H1 (cell line): ENCODE measurements at regions not wholly inside any gene's neighbourhood (a gene's known extent, or its start where the extent isn't known, plus 50 kb on each side); places are given as distances from the start of the nearest gene placed in this dataset.

ENCODE experiments used
- CREB1 ChIP-seq: IDR thresholded peaks from 2 replicates; pipeline ENCODE4 v1.6.1; 2012; ENCODE audit warnings: inconsistent platforms
- RFX5 ChIP-seq: IDR thresholded peaks from 2 replicates; pipeline ENCODE4 v1.6.1; 2011; ENCODE audit warnings: low read depth, low read length, improper control_type of control experiment, borderline replicate concordance
- TF ChIP-seq, protein P1 (sequence below): IDR thresholded peaks from 2 replicates; pipeline ENCODE4 v1.6.1; 2012; ENCODE audit warnings: low read length, inconsistent platforms

DNA sequence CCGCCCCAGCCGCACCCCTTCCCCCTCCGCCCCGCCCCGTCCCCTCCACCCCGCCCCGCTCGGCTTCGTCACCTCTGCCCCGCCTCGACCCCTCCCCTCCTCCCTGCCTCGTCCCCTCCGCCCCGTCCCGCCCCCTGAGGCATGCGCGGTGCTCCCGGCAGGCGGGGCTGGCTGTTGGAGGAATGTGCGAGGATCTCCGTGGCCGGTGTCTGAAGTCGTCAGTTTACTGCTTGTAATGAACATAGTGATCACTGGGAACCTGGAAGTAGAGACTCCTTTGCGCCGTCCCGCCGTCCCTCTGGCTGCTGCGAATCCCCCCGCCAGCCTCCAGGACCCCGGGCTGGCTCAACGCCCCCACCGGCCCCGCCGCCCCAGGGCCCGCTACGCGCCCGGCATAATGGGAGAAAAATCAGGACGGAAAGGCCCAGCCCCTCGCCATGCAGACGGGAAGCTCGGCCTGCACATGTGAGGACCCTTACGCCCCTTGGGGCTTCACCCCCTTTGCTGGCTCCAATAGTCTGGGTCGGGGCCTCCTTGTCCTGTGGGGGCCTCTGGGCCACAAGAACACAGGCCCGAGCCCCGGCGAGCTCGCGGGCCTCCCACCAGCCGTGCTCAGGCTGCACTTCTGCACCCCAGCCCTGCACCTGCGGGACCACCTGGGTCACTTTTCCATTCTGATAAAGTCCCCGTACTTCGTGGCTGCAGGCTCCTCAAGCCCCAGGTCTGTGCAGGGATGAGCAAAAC lies 743.1 kb downstream of the KCNJ18 start (continued):
- TF ChIP-seq, protein P1, sequence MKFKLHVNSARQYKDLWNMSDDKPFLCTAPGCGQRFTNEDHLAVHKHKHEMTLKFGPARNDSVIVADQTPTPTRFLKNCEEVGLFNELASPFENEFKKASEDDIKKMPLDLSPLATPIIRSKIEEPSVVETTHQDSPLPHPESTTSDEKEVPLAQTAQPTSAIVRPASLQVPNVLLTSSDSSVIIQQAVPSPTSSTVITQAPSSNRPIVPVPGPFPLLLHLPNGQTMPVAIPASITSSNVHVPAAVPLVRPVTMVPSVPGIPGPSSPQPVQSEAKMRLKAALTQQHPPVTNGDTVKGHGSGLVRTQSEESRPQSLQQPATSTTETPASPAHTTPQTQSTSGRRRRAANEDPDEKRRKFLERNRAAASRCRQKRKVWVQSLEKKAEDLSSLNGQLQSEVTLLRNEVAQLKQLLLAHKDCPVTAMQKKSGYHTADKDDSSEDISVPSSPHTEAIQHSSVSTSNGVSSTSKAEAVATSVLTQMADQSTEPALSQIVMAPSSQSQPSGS, result no peak
- TF ChIP-seq RFX5 (no peak), CREB1 (no peak)
